GM12873 (cell line): ENCODE measurements at regions not wholly inside any gene's neighbourhood (a gene's known extent, or its start where the extent isn't known, plus 50 kb on each side); places are given as distances from the start of the nearest gene placed in this dataset.

Source experiments
- CTCF ChIP-seq: IDR thresholded peaks from 2 replicates; pipeline ENCODE4 v1.5.1; 2012; ENCODE audit warnings: low read depth, mild to moderate bottlenecking, moderate library complexity, low read length, control low read depth; ENCODE audit not compliant: insufficient read depth; ENCODE audit errors: missing control alignments

- TF ChIP-seq CTCF = no peak
Observed at GRCh38 chr10:108624052-108624451, 1299.3 kb downstream of the XPNPEP1 start.

- no peak for TF ChIP-seq CTCF
Observed at GRCh38 chr10:108620821-108621534, 1302.3 kb downstream of the XPNPEP1 start.

GRCh38 chr10:108616559-108617285 lies 1306.6 kb downstream of the XPNPEP1 start:
- TF ChIP-seq CTCF = no peak

GRCh38 chr10:108615576-108616320 lies 1307.6 kb downstream of the XPNPEP1 start:
- no peak for TF ChIP-seq CTCF

GRCh38 chr10:108612485-108612884 lies 1310.8 kb downstream of the XPNPEP1 start:
- TF ChIP-seq CTCF = no peak

- no peak for TF ChIP-seq CTCF
Observed at GRCh38 chr10:108608860-108609259, 1314.5 kb downstream of the XPNPEP1 start.

- no peak for TF ChIP-seq CTCF
Observed at GRCh38 chr10:108601851-108602250, 1321.5 kb downstream of the XPNPEP1 start.
